ENCODE measurements at regions not wholly inside any gene's neighbourhood (a gene's known extent, or its start where the extent isn't known, plus 50 kb on each side); places are given as distances from the start of the nearest gene placed in this dataset.

DNA sequence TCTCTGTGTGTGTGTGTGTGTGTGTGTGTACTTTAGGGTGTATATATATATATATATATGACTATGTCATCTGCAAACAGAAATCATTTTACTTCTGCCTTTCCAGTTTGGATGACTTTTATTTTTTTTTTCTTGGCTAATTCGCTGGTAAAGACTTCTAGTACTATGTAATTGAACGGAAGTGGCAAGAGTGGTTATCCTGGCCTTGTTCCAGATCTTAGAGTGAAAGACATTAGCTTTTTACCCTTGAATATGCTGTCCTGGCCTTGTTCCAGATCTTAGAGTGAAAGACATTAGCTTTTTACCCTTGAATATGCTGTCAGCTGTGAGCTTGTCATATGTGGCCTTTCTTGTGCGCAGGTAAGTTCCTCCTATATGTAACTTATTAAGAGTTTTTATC, 72.7 kb upstream of the MYOCD start:
- Histone ChIP-seq H3K4me3 (ENCODE audit: low read depth, low read length) (no peak overlapping the region), H3K36me3 (ENCODE audit: control insufficient read depth, insufficient read depth, low read length) (no peaks in the 10 kb centered on the region), H3K27me3 (ENCODE audit: control insufficient read depth, insufficient read depth, low read length) (no peaks in the 10 kb centered on the region)
- CTCF ChIA-PET, result interaction anchor here (0.6 kb wide), 1 partner anchor 200 kb away, joined by 3 read pairs; no protein-coding TSS in a partner anchor
- POLR2A ChIA-PET, result no interaction called here
- TF ChIP-seq CTCF (IDR thresholded peaks at IDR 0.05; ENCODE audit: insufficient read depth, low read depth, low read length), result no peak
- DNase-seq (ENCODE audit: low read depth), result no peak

GRCh38 chr17:12596961-12597360, 68.7 kb upstream of the MYOCD start:
- CTCF ChIA-PET, result interaction anchor here (0.7 kb wide), 1 partner anchor 26 kb away, joined by 3 read pairs; no protein-coding TSS in a partner anchor
- POLR2A ChIA-PET, result no interaction called here

GRCh38 chr17:12597895-12598294, 67.8 kb upstream of the MYOCD start:
- no peak for TF ChIP-seq CTCF (IDR thresholded peaks at IDR 0.05; ENCODE audit: insufficient read depth, low read depth, low read length)
- CTCF ChIA-PET, result no interaction called here

More at GRCh38 chr17:12596961-12597360, 68.7 kb upstream of the MYOCD start:
- no peak for DNase-seq (ENCODE audit: low read depth)
- Histone ChIP-seq H3K4me3 (ENCODE audit: low read depth, low read length) (no peak overlapping the region), H3K27me3 (ENCODE audit: control insufficient read depth, insufficient read depth, low read length) (no peaks in the 10 kb centered on the region), H3K36me3 (ENCODE audit: control insufficient read depth, insufficient read depth, low read length) (no peaks in the 10 kb centered on the region)
- no peak for TF ChIP-seq CTCF (IDR thresholded peaks at IDR 0.05; ENCODE audit: insufficient read depth, low read depth, low read length)

DNA sequence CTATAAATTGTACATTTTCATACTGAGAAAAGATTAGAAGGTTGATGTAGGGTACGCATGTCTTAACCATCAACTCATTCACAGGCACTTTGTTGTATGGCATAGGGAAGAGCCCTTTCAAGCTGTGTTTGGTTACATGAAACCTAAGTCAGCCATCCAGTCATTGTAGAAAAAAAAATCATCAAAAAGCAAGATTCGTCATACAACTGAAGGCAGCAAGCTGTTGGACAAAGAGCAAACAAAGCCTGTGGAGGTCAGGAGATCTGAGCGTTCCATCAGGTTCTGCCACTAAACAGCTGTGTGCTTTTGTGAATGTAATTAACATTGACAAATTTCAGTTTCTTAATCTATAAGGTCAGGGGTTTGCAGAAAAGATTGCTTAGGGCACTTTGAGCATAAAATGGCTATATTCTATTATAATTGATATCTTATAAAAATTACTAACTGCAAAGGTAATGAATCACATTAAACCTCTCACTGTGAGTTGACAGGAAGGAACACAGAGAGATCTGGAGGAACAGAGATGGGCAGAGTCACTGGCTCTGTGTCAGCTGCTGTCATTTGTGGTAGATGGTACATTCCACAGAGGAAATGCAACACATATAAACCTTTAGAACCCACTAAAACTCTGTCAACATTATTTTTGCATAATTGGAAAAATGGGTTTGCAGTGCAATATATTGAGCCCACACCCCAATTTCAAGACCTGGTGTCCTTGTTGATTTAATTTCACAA, 66.3 kb upstream of the MYOCD start:
- H3K4me3 ChIP-seq (ENCODE audit: low read depth, low read length), result no peak overlapping the region
- no peaks in the 10 kb centered on the region for H3K36me3 ChIP-seq (ENCODE audit: control insufficient read depth, insufficient read depth, low read length)
- no peaks in the 10 kb centered on the region for H3K27me3 ChIP-seq (ENCODE audit: control insufficient read depth, insufficient read depth, low read length)
- DNase-seq (ENCODE audit: low read depth), result no peak
- TF ChIP-seq CTCF (IDR thresholded peaks at IDR 0.05; ENCODE audit: insufficient read depth, low read depth, low read length), result no peak
- CTCF ChIA-PET, result no interaction called here
- POLR2A ChIA-PET, result interaction anchor here (0.6 kb wide), 1 partner anchor 34 kb away, joined by 4 read pairs; no protein-coding TSS in a partner anchor

More at GRCh38 chr17:12597895-12598294, 67.8 kb upstream of the MYOCD start:
- POLR2A ChIA-PET, result no interaction called here
- Histone ChIP-seq H3K36me3 (ENCODE audit: control insufficient read depth, insufficient read depth, low read length) (no peaks in the 10 kb centered on the region), H3K4me3 (ENCODE audit: low read depth, low read length) (no peak overlapping the region), H3K27me3 (ENCODE audit: control insufficient read depth, insufficient read depth, low read length) (no peaks in the 10 kb centered on the region)
- no peak for DNase-seq (ENCODE audit: low read depth)

GRCh38 chr17:12600349-12600748, 65.3 kb upstream of the MYOCD start:
- CTCF ChIA-PET, result interaction anchor here (1.2 kb wide), 1 partner anchor 345 kb away, joined by 3 read pairs; no protein-coding TSS in a partner anchor
- Histone ChIP-seq H3K27me3 (ENCODE audit: control insufficient read depth, insufficient read depth, low read length) (no peaks in the 10 kb centered on the region), H3K36me3 (ENCODE audit: control insufficient read depth, insufficient read depth, low read length) (no peaks in the 10 kb centered on the region)

More at GRCh38 chr17:12600349-12600748, 65.3 kb upstream of the MYOCD start:
- no peak for DNase-seq (ENCODE audit: low read depth)
- POLR2A ChIA-PET, result no interaction called here
- TF ChIP-seq CTCF (IDR thresholded peaks at IDR 0.05; ENCODE audit: insufficient read depth, low read depth, low read length), result no peak
- H3K4me3 ChIP-seq (ENCODE audit: low read depth, low read length), result no peak overlapping the region

All from BJ (cell line).